HepG2 (cell line): ENCODE measurements at regions not wholly inside any gene's neighbourhood (a gene's known extent, or its start where the extent isn't known, plus 50 kb on each side); places are given as distances from the start of the nearest gene placed in this dataset.

Experiments
- ARID5B ChIP-seq: IDR thresholded peaks from 2 replicates; pipeline ENCODE4 v1.4.0; 2020; ENCODE audit warnings: mild to moderate bottlenecking, missing genetic modification reagents
- CCAR2 ChIP-seq: fragments of 200-400 bp; formaldehyde crosslinking; optimal IDR thresholded peaks from 2 replicates; pipeline ENCODE3; 2018; ENCODE audit warnings: low read depth, mild to moderate bottlenecking, low read length, moderate library complexity
- EED ChIP-seq: sonication (generic); formaldehyde crosslinking; IDR thresholded peaks from 2 replicates; pipeline ENCODE4 v1.5.0; 2020; ENCODE audit warnings: mild to moderate bottlenecking, missing genetic modification reagents
- EP300 ChIP-seq, 3 experiments: sonication (generic) in 1 of 3; formaldehyde crosslinking in 1 of 3; IDR thresholded peaks; 2 replicates each; pipeline versions ENCODE4 v1.5.1 to v1.6.1; 2011 to 2020; ENCODE audit warnings: low read depth in 2 of 3, low read length in 2 of 3, borderline replicate concordance in 1 of 3, improper control_type of control experiment in 1 of 3, mild to moderate bottlenecking in 1 of 3, missing genetic modification reagents in 1 of 3, moderate library complexity in 1 of 3
- FOSL2 ChIP-seq: sonication (generic); formaldehyde crosslinking; IDR thresholded peaks from 2 replicates; pipeline ENCODE4 v1.4.0; 2020; ENCODE audit warnings: missing genetic modification reagents
- FOXA3 ChIP-seq: IDR thresholded peaks from 2 replicates; pipeline ENCODE4 v1.6.1; 2016; ENCODE audit warnings: missing genetic modification reagents, missing compliant biosample characterization
- GATAD2A ChIP-seq: IDR thresholded peaks from 2 replicates; pipeline ENCODE4 v1.6.1; 2016
- HMG20B ChIP-seq: conservative IDR thresholded peaks from 2 replicates; pipeline ENCODE4 v1.6.1; 2016; ENCODE audit warnings: missing genetic modification reagents, missing compliant biosample characterization
- HMGA1 ChIP-seq: sonication (generic); formaldehyde crosslinking; conservative IDR thresholded peaks from 2 replicates; pipeline ENCODE4 v1.4.0; 2020; ENCODE audit warnings: missing genetic modification reagents
- MED1 ChIP-seq: sonication (generic); formaldehyde crosslinking; IDR thresholded peaks from 2 replicates; pipeline ENCODE4 v1.4.0; 2020; ENCODE audit warnings: missing genetic modification reagents
- MIXL1 ChIP-seq: IDR thresholded peaks from 2 replicates; pipeline ENCODE4 v1.6.1; 2016
- PATZ1 ChIP-seq: sonication (generic); formaldehyde crosslinking; IDR thresholded peaks from 2 replicates; pipeline ENCODE4 v1.4.0; 2020; ENCODE audit warnings: missing genetic modification reagents
- PLRG1 ChIP-seq: fragments of 450-650 bp; conservative IDR thresholded peaks from 2 replicates; pipeline ENCODE4 v1.6.1; 2016
- RARA ChIP-seq: IDR thresholded peaks from 2 replicates; pipeline ENCODE4 v1.6.1; 2016; ENCODE audit warnings: missing genetic modification reagents, missing compliant biosample characterization
- TEAD3 ChIP-seq: optimal IDR thresholded peaks from 2 replicates; pipeline ENCODE3; 2016; ENCODE audit warnings: borderline replicate concordance
- TGIF2 ChIP-seq: IDR thresholded peaks from 2 replicates; pipeline ENCODE4 v1.6.1; 2016; ENCODE audit warnings: control low read depth, missing compliant biosample characterization
- ZGPAT ChIP-seq: IDR thresholded peaks from 2 replicates; pipeline ENCODE4 v1.6.1; 2016; ENCODE audit warnings: mild to moderate bottlenecking
- ZKSCAN5 ChIP-seq: sonication (generic); formaldehyde crosslinking; IDR thresholded peaks from 2 replicates; pipeline ENCODE4 v1.5.1; 2020; ENCODE audit warnings: mild to moderate bottlenecking, missing genetic modification reagents
- ZNF431 ChIP-seq: sonication (generic); formaldehyde crosslinking; IDR thresholded peaks from 2 replicates; pipeline ENCODE4 v1.9.0; 2022; ENCODE audit warnings: missing genetic modification reagents, low read depth, mild to moderate bottlenecking, borderline replicate concordance
- ZNF607 ChIP-seq: sonication (generic); formaldehyde crosslinking; IDR thresholded peaks from 2 replicates; pipeline ENCODE4 v1.5.1; 2020; ENCODE audit warnings: missing genetic modification reagents, mild to moderate bottlenecking, borderline replicate concordance
- ZSCAN25 ChIP-seq: sonication (generic); formaldehyde crosslinking; IDR thresholded peaks from 2 replicates; pipeline ENCODE4 v1.8.0; 2022; ENCODE audit warnings: mild to moderate bottlenecking, missing genetic modification reagents
- TF ChIP-seq, protein P1 (sequence below): sonication (generic); formaldehyde crosslinking; IDR thresholded peaks from 2 replicates; pipeline ENCODE4 v1.5.0; 2020; ENCODE audit warnings: mild to moderate bottlenecking, missing genetic modification reagents

DNA sequence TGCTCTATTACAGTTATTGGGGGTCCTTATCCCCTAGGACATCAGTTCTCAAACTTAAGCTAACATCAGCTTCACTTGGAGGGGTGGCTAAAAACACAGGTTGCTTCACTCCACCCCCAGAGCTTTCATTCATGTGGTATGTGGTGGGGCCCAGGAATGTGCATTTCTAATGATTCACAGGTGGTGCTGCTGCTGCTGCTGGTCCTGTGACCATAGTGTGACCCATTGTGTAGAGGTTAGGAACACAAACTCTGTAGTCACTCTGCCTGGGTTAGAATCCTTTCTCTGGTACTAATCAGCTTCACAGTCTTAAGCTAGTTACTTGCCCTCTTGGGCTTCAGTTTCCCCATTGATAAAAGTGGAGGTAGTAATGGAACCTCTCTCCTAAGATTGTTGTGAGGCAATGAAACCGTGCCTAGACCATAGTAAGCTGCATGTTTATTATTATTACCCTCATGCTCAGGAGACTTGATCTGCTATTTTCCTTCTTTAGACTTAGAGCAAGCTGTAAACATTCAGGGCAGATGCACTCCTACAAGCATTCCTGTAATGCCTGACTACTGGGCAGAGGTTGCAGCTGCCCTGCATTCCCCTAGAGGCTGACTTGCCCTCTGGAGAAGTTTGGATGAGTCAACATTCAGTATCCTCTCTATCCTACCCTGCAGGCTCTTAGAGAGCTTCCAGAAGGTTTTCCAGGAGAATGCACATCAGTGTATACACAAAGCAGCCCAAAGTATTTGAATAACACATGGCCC, 94.1 kb upstream of the ACSL4 start (continued):
- TF ChIP-seq ARID5B (CRISPR knock-in tag), result 0 out of 2 replicates have a peak, but pooled peaks have one; percentile 25
- TF ChIP-seq PLRG1, result no peak
- no peak for TF ChIP-seq PATZ1
- 0 out of 2 replicates have a peak, but pooled peaks have one; percentile 9 for TF ChIP-seq FOXA3
- TF ChIP-seq ZNF607, result no peak
- peak; percentile 75 for TF ChIP-seq ZSCAN25
- TF ChIP-seq EP300 (IDR thresholded peaks at IDR 0.05; ENCODE audit: low read depth in 2 of 2, low read length in 2 of 2), result 0 out of 4 replicates have a peak, but pooled peaks of 1 of the 2 experiments have one; percentile 9
- no peak for TF ChIP-seq EP300 (CRISPR knock-in tag; IDR thresholded peaks at IDR 0.05; ENCODE audit: borderline replicate concordance)
- TF ChIP-seq CCAR2, result no peak
- peak; percentile 73 for TF ChIP-seq FOSL2 (CRISPR knock-in tag)
- peak; percentile 35; the same call in 1 of the 2 replicates for TF ChIP-seq GATAD2A (CRISPR knock-in tag)
- peak; percentile 40 for TF ChIP-seq TEAD3 (CRISPR knock-in tag)
- TF ChIP-seq ZNF431 (CRISPR knock-in tag), result no peak
- TF ChIP-seq HMGA1 (CRISPR knock-in tag), result no peak
- no peak for TF ChIP-seq TGIF2 (CRISPR knock-in tag)
- TF ChIP-seq MED1, result peak; percentile 54
- TF ChIP-seq, protein P1, sequence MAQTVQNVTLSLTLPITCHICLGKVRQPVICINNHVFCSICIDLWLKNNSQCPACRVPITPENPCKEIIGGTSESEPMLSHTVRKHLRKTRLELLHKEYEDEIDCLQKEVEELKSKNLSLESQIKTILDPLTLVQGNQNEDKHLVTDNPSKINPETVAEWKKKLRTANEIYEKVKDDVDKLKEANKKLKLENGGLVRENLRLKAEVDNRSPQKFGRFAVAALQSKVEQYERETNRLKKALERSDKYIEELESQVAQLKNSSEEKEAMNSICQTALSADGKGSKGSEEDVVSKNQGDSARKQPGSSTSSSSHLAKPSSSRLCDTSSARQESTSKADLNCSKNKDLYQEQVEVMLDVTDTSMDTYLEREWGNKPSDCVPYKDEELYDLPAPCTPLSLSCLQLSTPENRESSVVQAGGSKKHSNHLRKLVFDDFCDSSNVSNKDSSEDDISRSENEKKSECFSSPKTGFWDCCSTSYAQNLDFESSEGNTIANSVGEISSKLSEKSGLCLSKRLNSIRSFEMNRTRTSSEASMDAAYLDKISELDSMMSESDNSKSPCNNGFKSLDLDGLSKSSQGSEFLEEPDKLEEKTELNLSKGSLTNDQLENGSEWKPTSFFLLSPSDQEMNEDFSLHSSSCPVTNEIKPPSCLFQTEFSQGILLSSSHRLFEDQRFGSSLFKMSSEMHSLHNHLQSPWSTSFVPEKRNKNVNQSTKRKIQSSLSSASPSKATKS (CRISPR knock-in tag), result no peak
- no peak for TF ChIP-seq MIXL1 (CRISPR knock-in tag)
- TF ChIP-seq ZGPAT, result no peak
- no peak for TF ChIP-seq ZKSCAN5 (CRISPR knock-in tag)
- 0 out of 2 replicates have a peak, but pooled peaks have one; percentile 5 for TF ChIP-seq RARA (CRISPR knock-in tag)
- TF ChIP-seq HMG20B, result no peak
- TF ChIP-seq EED (CRISPR knock-in tag), result no peak
